SK-N-SH (cell line): ENCODE measurements at regions not wholly inside any gene's neighbourhood (a gene's known extent, or its start where the extent isn't known, plus 50 kb on each side); places are given as distances from the start of the nearest gene placed in this dataset.

Experiments
- CTCF ChIA-PET: fragments of 300-600, 350-600 bp; formaldehyde crosslinking; extraction: SDS; loops from one replicate; lab custom pipeline; 2021; lab: Yijun Ruan, JAX
- POLR2A ChIA-PET: fragments of 350-600 bp; sonication (Branson Sonifier 250); formaldehyde crosslinking; extraction: SDS; loops from one replicate; lab custom pipeline; 2020; ENCODE audit warnings: antibody characterized with exemption, inconsistent platforms; lab: Yijun Ruan, JAX
- DNase-seq: peaks from one replicate; pipeline ENCODE4 v3.0.0; 2012
- H2AFZ ChIP-seq: fragments of 200-600 bp; sonication (generic); 2 replicates; pipeline ENCODE4 v1.8.1; 2016; ENCODE audit warnings: antibody characterized with exemption, mild to moderate bottlenecking, low read depth
- H3F3A ChIP-seq: fragments of 200-600 bp; sonication (generic); replicated peaks from 2 replicates; pipeline ENCODE3; 2016; ENCODE audit warnings: antibody characterized with exemption, mild to moderate bottlenecking; ENCODE audit not compliant: insufficient read depth
- H3K27ac ChIP-seq, 2 experiments: fragments of 200-500 bp in 1 of 2; fragments of 200-600 bp in 1 of 2; sonication (Bioruptor generic) in 1 of 2; sonication (generic), shearing (Covaris generic) in 1 of 2; 2 replicates each; pipeline versions ENCODE4 v1.5.1 to v1.6.1; 2014 to 2016; ENCODE audit warnings: low read depth in 2 of 2, inconsistent platforms in 1 of 2, low read length in 1 of 2, mild to moderate bottlenecking in 1 of 2, mixed read lengths in 1 of 2
- H3K27me3 ChIP-seq: fragments of 200-600 bp; sonication (generic), shearing (Covaris generic); 2 replicates; pipeline ENCODE4 v1.6.1; 2016; ENCODE audit warnings: mixed run types; ENCODE audit not compliant: insufficient read depth
- H3K36me3 ChIP-seq, 2 experiments: fragments of 200-500 bp in 1 of 2; fragments of 200-600 bp in 1 of 2; sonication (Bioruptor generic) in 1 of 2; sonication (generic) in 1 of 2; replicated peaks in 1 of 2; 2 replicates each; pipeline versions ENCODE3 to v1.5.1; 2014 to 2016; ENCODE audit warnings: low read length in 1 of 2, mild to moderate bottlenecking in 1 of 2; ENCODE audit not compliant: insufficient read depth in 2 of 2, control insufficient read depth in 1 of 2
- H3K4me1 ChIP-seq, 2 experiments: fragments of 200-500 bp in 1 of 2; fragments of 200-600 bp in 1 of 2; sonication (Bioruptor generic) in 1 of 2; sonication (generic), shearing (Covaris generic) in 1 of 2; 2 replicates each; pipeline versions ENCODE4 v1.5.1 to v1.6.1; 2014 to 2016; ENCODE audit warnings: low read depth in 1 of 2, low read length in 1 of 2, mixed run types in 1 of 2; ENCODE audit not compliant: insufficient read depth in 2 of 2, control insufficient read depth in 1 of 2
- H3K4me2 ChIP-seq: fragments of 200-600 bp; sonication (generic), shearing (Covaris generic); 2 replicates; pipeline ENCODE4 v1.6.1; 2017; ENCODE audit warnings: mixed run types
- H3K4me3 ChIP-seq, 2 experiments: fragments of 200-500 bp in 1 of 2; fragments of 200-600 bp in 1 of 2; sonication (Bioruptor generic) in 1 of 2; sonication (generic), shearing (Covaris generic) in 1 of 2; 2 replicates each; pipeline versions ENCODE4 v1.5.1 to v1.8.1; 2014 to 2016; ENCODE audit warnings: low read depth in 2 of 2, inconsistent platforms in 1 of 2, low read length in 1 of 2, mild to moderate bottlenecking in 1 of 2, mixed read lengths in 1 of 2, moderate library complexity in 1 of 2
- H3K79me2 ChIP-seq: fragments of 200-600 bp; sonication (generic); 2 replicates; pipeline ENCODE4 v1.8.1; 2017; ENCODE audit warnings: mild to moderate bottlenecking; ENCODE audit not compliant: insufficient read depth
- H3K9ac ChIP-seq: fragments of 200-600 bp; sonication (generic); 2 replicates; pipeline ENCODE4 v1.6.1; 2017; ENCODE audit warnings: mixed run types
- H3K9me2 ChIP-seq: fragments of 200-600 bp; sonication (generic); 2 replicates; pipeline ENCODE4 v1.6.1; 2017; ENCODE audit warnings: mixed run types
- H3K9me3 ChIP-seq: fragments of 200-600 bp; sonication (generic); 2 replicates; pipeline ENCODE4 v1.6.1; 2017; ENCODE audit warnings: mixed run types, mild to moderate bottlenecking, moderate library complexity
- H4K20me1 ChIP-seq: fragments of 200-600 bp; sonication (generic); 2 replicates; pipeline ENCODE4 v1.6.1; 2017; ENCODE audit warnings: mild to moderate bottlenecking, mixed run types; ENCODE audit not compliant: insufficient read depth
- CHD2 ChIP-seq: fragments of 150-350 bp; IDR thresholded peaks from 2 replicates; pipeline ENCODE4 v1.6.1; 2018; ENCODE audit warnings: low read length; ENCODE audit not compliant: partially characterized antibody
- ELF1 ChIP-seq: IDR thresholded peaks from 2 replicates; pipeline ENCODE4 v1.4.0; 2012
- FOXM1 ChIP-seq: IDR thresholded peaks from 2 replicates; pipeline ENCODE4 v1.4.0; 2012; ENCODE audit warnings: low read depth, mild to moderate bottlenecking
- GATA2 ChIP-seq: sonication (generic); formaldehyde crosslinking; IDR thresholded peaks from 2 replicates; pipeline ENCODE4 v1.5.0; 2020; ENCODE audit warnings: mild to moderate bottlenecking, missing genetic modification reagents
- JUND ChIP-seq: IDR thresholded peaks from 2 replicates; pipeline ENCODE4 v1.4.0; 2012
- MXI1 ChIP-seq: IDR thresholded peaks from 2 replicates; pipeline ENCODE4 v1.6.1; 2012; ENCODE audit warnings: mild to moderate bottlenecking, low read depth, low read length, improper control_type of control experiment
- NRF1 ChIP-seq: IDR thresholded peaks from 2 replicates; pipeline ENCODE4 v1.6.1; 2012; ENCODE audit warnings: low read depth, mild to moderate bottlenecking, low read length
- RCOR1 ChIP-seq: fragments of 150-350 bp; IDR thresholded peaks from 2 replicates; pipeline ENCODE4 v1.6.1; 2017; ENCODE audit warnings: antibody characterized with exemption, low read length
- RFX5 ChIP-seq: IDR thresholded peaks from 2 replicates; pipeline ENCODE4 v1.6.1; 2012; ENCODE audit warnings: mild to moderate bottlenecking, improper control_type of control experiment, low read length
- RXRA ChIP-seq: IDR thresholded peaks from 2 replicates; pipeline ENCODE4 v1.4.0; 2012; ENCODE audit warnings: low read depth, mild to moderate bottlenecking, borderline replicate concordance
- SMC3 ChIP-seq: IDR thresholded peaks from 2 replicates; pipeline ENCODE4 v1.6.1; 2012; ENCODE audit warnings: low read depth, low read length, improper control_type of control experiment
- TCF12 ChIP-seq: IDR thresholded peaks from 2 replicates; pipeline ENCODE4 v1.4.0; 2012
- TEAD4 ChIP-seq: IDR thresholded peaks from 2 replicates; pipeline ENCODE4 v1.4.0; 2012; ENCODE audit warnings: mild to moderate bottlenecking, borderline replicate concordance; ENCODE audit not compliant: insufficient read depth
- USF2 ChIP-seq: fragments of 150-350 bp; IDR thresholded peaks from 2 replicates; pipeline ENCODE4 v1.6.1; 2017; ENCODE audit warnings: antibody characterized with exemption, low read length, low read depth, borderline replicate concordance
- YY1 ChIP-seq: IDR thresholded peaks from 2 replicates; pipeline ENCODE4 v1.4.0; 2012; ENCODE audit warnings: low read depth, mild to moderate bottlenecking
- WGBS: methylation state at CpG from one replicate; pipeline ENCODE4 v1.1.6; 2017; ENCODE audit warnings: low lambda C conversion rate; 5-methylcytosine and 5-hydroxymethylcytosine counted together
- TF ChIP-seq, protein P1 (sequence below): fragments of 150-350 bp; IDR thresholded peaks from 2 replicates; pipeline ENCODE4 v1.6.1; 2016; ENCODE audit warnings: mild to moderate bottlenecking, low read depth, low read length
- TF ChIP-seq, protein P2 (sequence below): IDR thresholded peaks from 2 replicates; pipeline ENCODE4 v1.6.1; 2012; ENCODE audit warnings: mild to moderate bottlenecking, low read depth, low read length, moderate library complexity
- TF ChIP-seq, protein P3 (sequence below): fragments of 200-600 bp; sonication (generic); IDR thresholded peaks from 2 replicates; pipeline ENCODE4 v1.6.1; 2017; ENCODE audit warnings: antibody characterized with exemption, mild to moderate bottlenecking, moderate library complexity
- TF ChIP-seq, protein P4 (sequence below): IDR thresholded peaks from 2 replicates; pipeline ENCODE4 v1.4.0; 2012; ENCODE audit warnings: low read depth

- H3K27ac ChIP-seq: no peak overlapping the region
- H2AFZ ChIP-seq: no peak overlapping the region
- no peaks in the 10 kb centered on the region for H3K9me3 ChIP-seq
- no peaks in the 10 kb centered on the region for H3K4me1 ChIP-seq
- no peaks in the 10 kb centered on the region for H3F3A ChIP-seq
- H4K20me1 ChIP-seq: no peaks in the 10 kb centered on the region
- CTCF ChIA-PET: no interaction called here
- WGBS: 22% methylated on average over 11 of the region's 11 CpGs
- H3K4me3 ChIP-seq: no peak overlapping the region
- H3K9me2 ChIP-seq: no peaks in the 10 kb centered on the region
- no peak overlapping the region for H3K4me2 ChIP-seq
- no peaks in the 10 kb centered on the region for H3K79me2 ChIP-seq
- no peak for TF ChIP-seq MXI1
- no peak for TF ChIP-seq FOXM1
- no peak for TF ChIP-seq TCF12
- no peak for TF ChIP-seq NRF1
- no peak for DNase-seq
- POLR2A ChIA-PET: no interaction called here
- no peaks in the 10 kb centered on the region for H3K27me3 ChIP-seq
- H3K36me3 ChIP-seq: no peaks in the 10 kb centered on the region
- H3K9ac ChIP-seq: no peak overlapping the region
Measured at GRCh38 chr7:145151676-145152075, 315.8 kb upstream of the TPK1 start.

GRCh38 chr7:145147865-145148264, 312.0 kb upstream of the TPK1 start:
- no peaks in the 10 kb centered on the region for H4K20me1 ChIP-seq
- H3K79me2 ChIP-seq: no peaks in the 10 kb centered on the region
- H3F3A ChIP-seq: no peaks in the 10 kb centered on the region
- no peaks in the 10 kb centered on the region for H3K36me3 ChIP-seq
- WGBS: 3% methylated on average over 2 of the region's 2 CpGs
- POLR2A ChIA-PET: no interaction called here
- H3K9me3 ChIP-seq: no peaks in the 10 kb centered on the region
- no peak overlapping the region for H2AFZ ChIP-seq
- TF ChIP-seq, protein P1, sequence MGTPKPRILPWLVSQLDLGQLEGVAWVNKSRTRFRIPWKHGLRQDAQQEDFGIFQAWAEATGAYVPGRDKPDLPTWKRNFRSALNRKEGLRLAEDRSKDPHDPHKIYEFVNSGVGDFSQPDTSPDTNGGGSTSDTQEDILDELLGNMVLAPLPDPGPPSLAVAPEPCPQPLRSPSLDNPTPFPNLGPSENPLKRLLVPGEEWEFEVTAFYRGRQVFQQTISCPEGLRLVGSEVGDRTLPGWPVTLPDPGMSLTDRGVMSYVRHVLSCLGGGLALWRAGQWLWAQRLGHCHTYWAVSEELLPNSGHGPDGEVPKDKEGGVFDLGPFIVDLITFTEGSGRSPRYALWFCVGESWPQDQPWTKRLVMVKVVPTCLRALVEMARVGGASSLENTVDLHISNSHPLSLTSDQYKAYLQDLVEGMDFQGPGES: no peak
- TF ChIP-seq JUND: no peak
- TF ChIP-seq YY1: no peak
- no peak for TF ChIP-seq TCF12
- no peak for TF ChIP-seq CHD2
- no peak for TF ChIP-seq RXRA
- no peak for TF ChIP-seq RCOR1
- no peak for TF ChIP-seq SMC3
- no peak for TF ChIP-seq RFX5
- TF ChIP-seq, protein P2, sequence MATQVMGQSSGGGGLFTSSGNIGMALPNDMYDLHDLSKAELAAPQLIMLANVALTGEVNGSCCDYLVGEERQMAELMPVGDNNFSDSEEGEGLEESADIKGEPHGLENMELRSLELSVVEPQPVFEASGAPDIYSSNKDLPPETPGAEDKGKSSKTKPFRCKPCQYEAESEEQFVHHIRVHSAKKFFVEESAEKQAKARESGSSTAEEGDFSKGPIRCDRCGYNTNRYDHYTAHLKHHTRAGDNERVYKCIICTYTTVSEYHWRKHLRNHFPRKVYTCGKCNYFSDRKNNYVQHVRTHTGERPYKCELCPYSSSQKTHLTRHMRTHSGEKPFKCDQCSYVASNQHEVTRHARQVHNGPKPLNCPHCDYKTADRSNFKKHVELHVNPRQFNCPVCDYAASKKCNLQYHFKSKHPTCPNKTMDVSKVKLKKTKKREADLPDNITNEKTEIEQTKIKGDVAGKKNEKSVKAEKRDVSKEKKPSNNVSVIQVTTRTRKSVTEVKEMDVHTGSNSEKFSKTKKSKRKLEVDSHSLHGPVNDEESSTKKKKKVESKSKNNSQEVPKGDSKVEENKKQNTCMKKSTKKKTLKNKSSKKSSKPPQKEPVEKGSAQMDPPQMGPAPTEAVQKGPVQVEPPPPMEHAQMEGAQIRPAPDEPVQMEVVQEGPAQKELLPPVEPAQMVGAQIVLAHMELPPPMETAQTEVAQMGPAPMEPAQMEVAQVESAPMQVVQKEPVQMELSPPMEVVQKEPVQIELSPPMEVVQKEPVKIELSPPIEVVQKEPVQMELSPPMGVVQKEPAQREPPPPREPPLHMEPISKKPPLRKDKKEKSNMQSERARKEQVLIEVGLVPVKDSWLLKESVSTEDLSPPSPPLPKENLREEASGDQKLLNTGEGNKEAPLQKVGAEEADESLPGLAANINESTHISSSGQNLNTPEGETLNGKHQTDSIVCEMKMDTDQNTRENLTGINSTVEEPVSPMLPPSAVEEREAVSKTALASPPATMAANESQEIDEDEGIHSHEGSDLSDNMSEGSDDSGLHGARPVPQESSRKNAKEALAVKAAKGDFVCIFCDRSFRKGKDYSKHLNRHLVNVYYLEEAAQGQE: no peak
- TF ChIP-seq, protein P3, sequence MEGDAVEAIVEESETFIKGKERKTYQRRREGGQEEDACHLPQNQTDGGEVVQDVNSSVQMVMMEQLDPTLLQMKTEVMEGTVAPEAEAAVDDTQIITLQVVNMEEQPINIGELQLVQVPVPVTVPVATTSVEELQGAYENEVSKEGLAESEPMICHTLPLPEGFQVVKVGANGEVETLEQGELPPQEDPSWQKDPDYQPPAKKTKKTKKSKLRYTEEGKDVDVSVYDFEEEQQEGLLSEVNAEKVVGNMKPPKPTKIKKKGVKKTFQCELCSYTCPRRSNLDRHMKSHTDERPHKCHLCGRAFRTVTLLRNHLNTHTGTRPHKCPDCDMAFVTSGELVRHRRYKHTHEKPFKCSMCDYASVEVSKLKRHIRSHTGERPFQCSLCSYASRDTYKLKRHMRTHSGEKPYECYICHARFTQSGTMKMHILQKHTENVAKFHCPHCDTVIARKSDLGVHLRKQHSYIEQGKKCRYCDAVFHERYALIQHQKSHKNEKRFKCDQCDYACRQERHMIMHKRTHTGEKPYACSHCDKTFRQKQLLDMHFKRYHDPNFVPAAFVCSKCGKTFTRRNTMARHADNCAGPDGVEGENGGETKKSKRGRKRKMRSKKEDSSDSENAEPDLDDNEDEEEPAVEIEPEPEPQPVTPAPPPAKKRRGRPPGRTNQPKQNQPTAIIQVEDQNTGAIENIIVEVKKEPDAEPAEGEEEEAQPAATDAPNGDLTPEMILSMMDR: no peak
- no peak for TF ChIP-seq TEAD4
- no peak for TF ChIP-seq FOXM1
- TF ChIP-seq MXI1: no peak
- no peak for TF ChIP-seq NRF1
- TF ChIP-seq ELF1: no peak
- TF ChIP-seq USF2: no peak
- TF ChIP-seq, protein P4, sequence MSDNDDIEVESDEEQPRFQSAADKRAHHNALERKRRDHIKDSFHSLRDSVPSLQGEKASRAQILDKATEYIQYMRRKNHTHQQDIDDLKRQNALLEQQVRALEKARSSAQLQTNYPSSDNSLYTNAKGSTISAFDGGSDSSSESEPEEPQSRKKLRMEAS: no peak
- TF ChIP-seq GATA2 (CRISPR knock-in tag): no peak
- H3K4me1 ChIP-seq: no peaks in the 10 kb centered on the region
- DNase-seq: no peak
- H3K27me3 ChIP-seq: no peaks in the 10 kb centered on the region
- CTCF ChIA-PET: interaction anchor here (1.0 kb wide), 1 partner anchor 12 kb away, joined by 4 read pairs; no protein-coding TSS in a partner anchor
- H3K4me3 ChIP-seq: no peak overlapping the region
- H3K9ac ChIP-seq: no peak overlapping the region
- H3K4me2 ChIP-seq: no peak overlapping the region
- H3K9me2 ChIP-seq: no peaks in the 10 kb centered on the region
- no peak overlapping the region for H3K27ac ChIP-seq
